ENCODE measurements at regions not wholly inside any gene's neighbourhood (a gene's known extent, or its start where the extent isn't known, plus 50 kb on each side); places are given as distances from the start of the nearest gene placed in this dataset.

DNA sequence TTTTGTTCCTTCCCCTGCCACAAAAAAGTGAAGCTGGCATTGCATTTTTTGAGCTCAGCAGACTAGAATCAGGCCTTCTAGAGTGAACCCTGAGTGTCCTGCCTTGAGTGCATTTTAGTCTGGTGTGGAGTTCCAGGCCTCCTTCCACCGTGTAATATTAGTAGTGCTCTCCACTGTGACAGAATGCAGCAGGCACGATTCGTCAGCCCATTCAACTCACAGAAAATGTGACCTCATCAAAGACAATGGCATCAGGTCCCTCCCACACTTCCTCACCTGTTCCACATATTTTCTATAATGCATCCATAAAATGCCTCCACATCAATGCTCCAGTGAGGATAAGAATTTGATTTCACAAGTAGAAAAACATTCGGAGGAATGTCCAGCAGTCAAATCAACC is 227.6 kb downstream of the FGF9 start:
- TF ChIP-seq, protein P1, sequence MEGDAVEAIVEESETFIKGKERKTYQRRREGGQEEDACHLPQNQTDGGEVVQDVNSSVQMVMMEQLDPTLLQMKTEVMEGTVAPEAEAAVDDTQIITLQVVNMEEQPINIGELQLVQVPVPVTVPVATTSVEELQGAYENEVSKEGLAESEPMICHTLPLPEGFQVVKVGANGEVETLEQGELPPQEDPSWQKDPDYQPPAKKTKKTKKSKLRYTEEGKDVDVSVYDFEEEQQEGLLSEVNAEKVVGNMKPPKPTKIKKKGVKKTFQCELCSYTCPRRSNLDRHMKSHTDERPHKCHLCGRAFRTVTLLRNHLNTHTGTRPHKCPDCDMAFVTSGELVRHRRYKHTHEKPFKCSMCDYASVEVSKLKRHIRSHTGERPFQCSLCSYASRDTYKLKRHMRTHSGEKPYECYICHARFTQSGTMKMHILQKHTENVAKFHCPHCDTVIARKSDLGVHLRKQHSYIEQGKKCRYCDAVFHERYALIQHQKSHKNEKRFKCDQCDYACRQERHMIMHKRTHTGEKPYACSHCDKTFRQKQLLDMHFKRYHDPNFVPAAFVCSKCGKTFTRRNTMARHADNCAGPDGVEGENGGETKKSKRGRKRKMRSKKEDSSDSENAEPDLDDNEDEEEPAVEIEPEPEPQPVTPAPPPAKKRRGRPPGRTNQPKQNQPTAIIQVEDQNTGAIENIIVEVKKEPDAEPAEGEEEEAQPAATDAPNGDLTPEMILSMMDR (IDR thresholded peaks at IDR 0.05; ENCODE audit: low read depth, low read length): no peak
- TF ChIP-seq MYC (IDR thresholded peaks at IDR 0.05; ENCODE audit: low read depth, low read length): no peak
- TF ChIP-seq POLR2A (IDR thresholded peaks at IDR 0.05; ENCODE audit: extremely low read depth, insufficient read length): no peak
- TF ChIP-seq, protein P2, sequence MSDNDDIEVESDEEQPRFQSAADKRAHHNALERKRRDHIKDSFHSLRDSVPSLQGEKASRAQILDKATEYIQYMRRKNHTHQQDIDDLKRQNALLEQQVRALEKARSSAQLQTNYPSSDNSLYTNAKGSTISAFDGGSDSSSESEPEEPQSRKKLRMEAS (IDR thresholded peaks at IDR 0.05; ENCODE audit: low read depth, low read length): no peak
- DNase-seq (ENCODE audit: low read depth): no peak
- no peak overlapping the region for H3K4me3 ChIP-seq (ENCODE audit: low read depth, low read length)

DNA sequence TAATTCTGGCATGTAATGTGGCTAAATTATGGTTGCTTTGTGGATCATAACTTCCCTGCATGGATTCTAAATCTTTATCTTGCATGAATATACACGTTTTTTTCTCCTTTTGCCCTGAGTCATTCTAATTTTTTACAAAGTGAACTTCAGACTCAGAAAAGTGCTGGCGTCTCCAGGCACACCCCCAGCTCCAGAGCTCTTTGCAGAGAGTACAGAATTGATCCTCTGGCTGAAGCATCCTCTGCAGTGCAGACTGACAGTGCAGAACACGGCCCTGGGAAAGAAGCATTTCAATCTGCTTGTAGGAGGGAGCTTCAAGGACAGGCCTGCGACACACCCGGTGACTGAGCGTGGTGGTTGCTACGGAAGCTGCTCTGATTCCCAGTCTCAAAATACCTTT is 228.1 kb downstream of the FGF9 start:
- TF ChIP-seq, protein P1 (IDR thresholded peaks at IDR 0.05; ENCODE audit: low read depth, low read length): no peak
- TF ChIP-seq, protein P2 (IDR thresholded peaks at IDR 0.05; ENCODE audit: low read depth, low read length): no peak
- no peak for TF ChIP-seq POLR2A (IDR thresholded peaks at IDR 0.05; ENCODE audit: extremely low read depth, insufficient read length)
- no peak for TF ChIP-seq MYC (IDR thresholded peaks at IDR 0.05; ENCODE audit: low read depth, low read length)
- no peak for DNase-seq (ENCODE audit: low read depth)
- no peak overlapping the region for H3K4me3 ChIP-seq (ENCODE audit: low read depth, low read length)

DNA sequence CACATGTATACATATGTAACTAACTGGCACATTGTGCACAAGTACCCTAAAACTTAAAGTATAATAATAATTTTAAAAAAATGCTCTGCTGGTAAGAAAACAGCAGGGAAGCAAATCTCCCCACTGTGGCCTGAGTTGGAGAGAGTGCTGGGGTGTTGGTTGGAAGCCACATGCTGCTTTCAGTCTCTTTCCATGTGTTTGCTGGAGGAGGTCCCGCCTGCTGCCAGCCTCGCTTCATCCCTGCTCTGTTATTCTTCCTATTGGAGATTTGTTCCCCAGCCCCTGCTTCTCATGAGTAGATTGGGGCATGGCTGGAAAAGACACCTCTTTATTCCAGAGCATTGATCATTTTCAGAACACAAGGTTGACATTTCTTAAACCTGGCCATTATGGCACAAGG is 230.5 kb downstream of the FGF9 start:
- TF ChIP-seq POLR2A (IDR thresholded peaks at IDR 0.05; ENCODE audit: extremely low read depth, insufficient read length): no peak
- TF ChIP-seq, protein P2 (IDR thresholded peaks at IDR 0.05; ENCODE audit: low read depth, low read length): no peak
- TF ChIP-seq, protein P1 (IDR thresholded peaks at IDR 0.05; ENCODE audit: low read depth, low read length): no peak
- no peak for TF ChIP-seq MYC (IDR thresholded peaks at IDR 0.05; ENCODE audit: low read depth, low read length)
- DNase-seq (ENCODE audit: low read depth): no peak
- H3K4me3 ChIP-seq (ENCODE audit: low read depth, low read length): no peak overlapping the region

DNA sequence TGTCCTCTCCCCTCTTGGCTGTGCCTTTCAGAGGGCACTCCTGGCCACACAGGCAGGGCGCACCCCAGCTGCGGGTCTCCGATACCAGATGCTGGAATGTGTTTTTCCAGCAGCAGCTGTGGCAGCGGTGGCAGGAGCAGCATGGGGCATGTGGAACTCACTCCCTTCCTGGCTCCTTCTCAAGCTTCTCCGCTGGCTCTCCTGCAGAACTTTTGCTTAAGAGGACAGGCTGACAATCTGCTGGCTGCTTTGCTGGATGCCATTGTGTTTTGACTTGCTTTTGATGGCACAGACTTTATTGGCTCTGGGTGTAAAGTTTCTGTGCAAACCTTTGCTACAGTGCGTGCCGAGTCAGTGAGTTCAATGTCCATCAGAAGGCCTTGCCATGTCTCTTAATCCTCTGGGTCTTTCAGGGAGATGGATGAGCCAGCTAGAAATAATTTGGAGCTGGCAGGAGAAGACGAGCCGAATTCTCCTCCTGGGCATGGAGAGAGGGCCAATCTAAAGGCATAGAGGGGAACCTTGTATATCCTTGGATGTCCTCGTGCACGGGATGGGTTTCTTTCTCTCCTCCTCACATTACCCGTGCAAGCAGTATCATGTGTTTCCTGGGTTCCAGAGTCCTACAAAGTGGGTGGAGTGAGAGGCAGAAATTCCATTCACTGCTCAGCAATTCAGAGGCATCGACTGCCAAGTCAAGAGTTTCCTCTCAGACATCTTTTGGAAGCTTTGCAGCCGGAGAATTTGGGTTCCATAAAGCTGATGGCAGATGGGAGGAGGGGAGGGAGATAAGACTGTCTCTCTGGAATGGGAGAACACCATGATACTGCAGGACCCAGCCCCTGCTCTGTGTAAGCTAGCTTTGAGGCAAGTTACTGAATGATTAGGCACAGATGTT is 231.2 kb downstream of the FGF9 start:
- no peak for TF ChIP-seq POLR2A (IDR thresholded peaks at IDR 0.05; ENCODE audit: extremely low read depth, insufficient read length)
- TF ChIP-seq, protein P2 (IDR thresholded peaks at IDR 0.05; ENCODE audit: low read depth, low read length): no peak
- TF ChIP-seq MYC (IDR thresholded peaks at IDR 0.05; ENCODE audit: low read depth, low read length): no peak
- TF ChIP-seq, protein P1 (IDR thresholded peaks at IDR 0.05; ENCODE audit: low read depth, low read length): no peak
- no peak for DNase-seq (ENCODE audit: low read depth)
- no peak overlapping the region for H3K4me3 ChIP-seq (ENCODE audit: low read depth, low read length)

DNA sequence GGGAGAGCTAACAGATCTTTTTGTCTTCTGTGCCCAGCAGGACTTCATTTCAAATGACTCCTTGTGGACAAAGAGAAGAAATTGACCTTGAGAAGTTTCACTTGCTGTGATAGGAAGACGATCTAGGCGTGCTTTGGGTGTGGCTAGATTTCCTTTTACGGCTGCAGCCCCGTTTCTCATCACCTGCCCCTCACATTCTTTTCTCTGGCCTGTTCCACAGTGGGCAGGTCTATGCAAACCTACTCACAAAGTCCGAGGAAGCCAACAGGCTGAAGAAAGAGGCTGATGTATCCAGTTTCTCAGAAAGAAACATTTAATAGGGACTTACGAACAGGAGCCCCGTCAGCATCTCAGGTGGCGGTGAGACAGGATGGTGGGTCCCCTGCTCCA is 231.8 kb downstream of the FGF9 start:
- no peak for DNase-seq (ENCODE audit: low read depth)
- H3K4me3 ChIP-seq (ENCODE audit: low read depth, low read length): no peak overlapping the region
- TF ChIP-seq POLR2A (IDR thresholded peaks at IDR 0.05; ENCODE audit: extremely low read depth, insufficient read length): no peak
- TF ChIP-seq MYC (IDR thresholded peaks at IDR 0.05; ENCODE audit: low read depth, low read length): no peak
- TF ChIP-seq, protein P2 (IDR thresholded peaks at IDR 0.05; ENCODE audit: low read depth, low read length): no peak

DNA sequence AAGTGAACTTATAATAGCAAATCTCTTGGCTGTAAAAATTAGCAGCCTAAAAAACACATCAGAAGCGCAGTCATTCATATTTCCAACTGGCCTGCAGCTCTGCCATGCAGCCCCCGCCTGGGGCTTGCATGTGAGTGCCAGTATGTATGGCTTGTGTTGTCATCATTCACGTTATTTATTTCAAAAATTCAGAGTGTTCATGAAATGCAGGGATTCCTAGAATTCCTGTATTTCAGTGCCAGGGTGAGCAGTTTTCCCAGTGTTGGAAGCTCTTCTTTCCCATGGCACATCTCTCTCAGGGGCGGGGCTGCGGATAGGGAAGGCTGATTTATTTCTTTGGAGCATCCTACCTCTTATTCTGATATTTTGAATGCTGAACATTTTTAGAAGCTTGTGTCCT is 234.6 kb downstream of the FGF9 start:
- H3K4me3 ChIP-seq (ENCODE audit: low read depth, low read length): no peak overlapping the region
- TF ChIP-seq, protein P2 (IDR thresholded peaks at IDR 0.05; ENCODE audit: low read depth, low read length): no peak
- TF ChIP-seq, protein P1 (IDR thresholded peaks at IDR 0.05; ENCODE audit: low read depth, low read length): no peak
- TF ChIP-seq MYC (IDR thresholded peaks at IDR 0.05; ENCODE audit: low read depth, low read length) (no peak), POLR2A (IDR thresholded peaks at IDR 0.05; ENCODE audit: extremely low read depth, insufficient read length) (no peak)
- no peak for DNase-seq (ENCODE audit: low read depth)
